ENCODE measurements at regions not wholly inside any gene's neighbourhood (a gene's known extent, or its start where the extent isn't known, plus 50 kb on each side); places are given as distances from the start of the nearest gene placed in this dataset.

GRCh38 chr9:105964156-105964555 is 269.8 kb downstream of the TMEM38B start:
- no peak for TF ChIP-seq CTCF (conservative IDR thresholded peaks at IDR 0.05; ENCODE audit: low read depth, low read length)
- DNase-seq (ENCODE audit: low read depth): no peak

GRCh38 chr9:105966834-105967233 is 272.5 kb downstream of the TMEM38B start:
- H3K4me3 ChIP-seq (ENCODE audit: low read depth, low read length): no peak overlapping the region
- no peak for DNase-seq (ENCODE audit: low read depth)
- TF ChIP-seq CTCF (conservative IDR thresholded peaks at IDR 0.05; ENCODE audit: low read depth, low read length): no peak

More at GRCh38 chr9:105964156-105964555, 269.8 kb downstream of the TMEM38B start:
- no peak overlapping the region for H3K4me3 ChIP-seq (ENCODE audit: low read depth, low read length)

GRCh38 chr9:105967248-105967647 is 272.9 kb downstream of the TMEM38B start:
- TF ChIP-seq CTCF (conservative IDR thresholded peaks at IDR 0.05; ENCODE audit: low read depth, low read length): no peak
- H3K4me3 ChIP-seq (ENCODE audit: low read depth, low read length): no peak overlapping the region
- DNase-seq (ENCODE audit: low read depth): no peak

- no peak for DNase-seq (ENCODE audit: low read depth)
- TF ChIP-seq CTCF (conservative IDR thresholded peaks at IDR 0.05; ENCODE audit: low read depth, low read length): no peak
- H3K4me3 ChIP-seq (ENCODE audit: low read depth, low read length): no peak overlapping the region
Measured at GRCh38 chr9:105967797-105968196, 273.5 kb downstream of the TMEM38B start.

GRCh38 chr9:105968811-105969466 is 274.6 kb downstream of the TMEM38B start:
- no peak for TF ChIP-seq CTCF (conservative IDR thresholded peaks at IDR 0.05; ENCODE audit: low read depth, low read length)
- H3K4me3 ChIP-seq (ENCODE audit: low read depth, low read length): no peak overlapping the region
- no peak for DNase-seq (ENCODE audit: low read depth)

GRCh38 chr9:105969636-105970035 is 275.3 kb downstream of the TMEM38B start:
- no peak overlapping the region for H3K4me3 ChIP-seq (ENCODE audit: low read depth, low read length)
- DNase-seq (ENCODE audit: low read depth): no peak
- TF ChIP-seq CTCF (conservative IDR thresholded peaks at IDR 0.05; ENCODE audit: low read depth, low read length): no peak

- no peak overlapping the region for H3K4me3 ChIP-seq (ENCODE audit: low read depth, low read length)
- TF ChIP-seq CTCF (conservative IDR thresholded peaks at IDR 0.05; ENCODE audit: low read depth, low read length): no peak
- DNase-seq (ENCODE audit: low read depth): no peak
Measured at GRCh38 chr9:105971986-105972385, 277.6 kb downstream of the TMEM38B start.
